ENCODE measurements at regions not wholly inside any gene's neighbourhood (a gene's known extent, or its start where the extent isn't known, plus 50 kb on each side); places are given as distances from the start of the nearest gene placed in this dataset.

- no peak for DNase-seq (ENCODE audit: extremely low spot score, unreplicated experiment)
- no peaks in the 10 kb centered on the region for H3K4me1 Mint-ChIP-seq (ENCODE audit: unreplicated experiment)
- H3K36me3 Mint-ChIP-seq = no peaks in the 10 kb centered on the region
- no peaks in the 10 kb centered on the region for H3K9me3 Mint-ChIP-seq
- no peak overlapping the region for H3K27ac Mint-ChIP-seq
- H3K4me3 Mint-ChIP-seq = no peak overlapping the region
- peaks cover 15% of the 10 kb centered on the region for H3K27me3 Mint-ChIP-seq
- no peak for TF ChIP-seq CTCF (conservative IDR thresholded peaks at IDR 0.05)
These were observed 66.1 kb upstream of the PPP1R26 start for GRCh38 chr9:135413461-135413860.

- Mint-ChIP-seq H3K36me3 (no peaks in the 10 kb centered on the region), H3K9me3 (no peaks in the 10 kb centered on the region), H3K27ac (no peak overlapping the region), H3K27me3 (peaks cover 13% of the 10 kb centered on the region), H3K4me3 (no peak overlapping the region), H3K4me1 (ENCODE audit: unreplicated experiment) (no peaks in the 10 kb centered on the region)
- DNase-seq (ENCODE audit: extremely low spot score, unreplicated experiment) = no peak
- no peak for TF ChIP-seq CTCF (conservative IDR thresholded peaks at IDR 0.05)
These were observed 65.3 kb upstream of the PPP1R26 start for GRCh38 chr9:135414293-135414692.

GRCh38 chr9:135415586-135415985 is 64.0 kb upstream of the PPP1R26 start:
- TF ChIP-seq CTCF (conservative IDR thresholded peaks at IDR 0.05) = no peak
- Mint-ChIP-seq H3K27me3 (peaks cover 10% of the 10 kb centered on the region), H3K4me3 (no peak overlapping the region), H3K9me3 (no peaks in the 10 kb centered on the region), H3K36me3 (no peaks in the 10 kb centered on the region), H3K4me1 (ENCODE audit: unreplicated experiment) (no peaks in the 10 kb centered on the region), H3K27ac (no peak overlapping the region)
- no peak for DNase-seq (ENCODE audit: extremely low spot score, unreplicated experiment)

GRCh38 chr9:135416664-135417290 is 62.8 kb upstream of the PPP1R26 start:
- Mint-ChIP-seq H3K27me3 (peaks cover 10% of the 10 kb centered on the region), H3K9me3 (no peaks in the 10 kb centered on the region), H3K36me3 (no peaks in the 10 kb centered on the region)

GRCh38 chr9:135418161-135418560 is 61.4 kb upstream of the PPP1R26 start:
- Mint-ChIP-seq H3K4me1 (ENCODE audit: unreplicated experiment) (no peaks in the 10 kb centered on the region), H3K36me3 (no peaks in the 10 kb centered on the region), H3K9me3 (no peaks in the 10 kb centered on the region), H3K27me3 (peaks cover 10% of the 10 kb centered on the region), H3K27ac (no peak overlapping the region), H3K4me3 (no peak overlapping the region)
- TF ChIP-seq CTCF (conservative IDR thresholded peaks at IDR 0.05) = no peak
- DNase-seq (ENCODE audit: extremely low spot score, unreplicated experiment) = no peak

More at GRCh38 chr9:135416664-135417290, 62.8 kb upstream of the PPP1R26 start:
- no peak overlapping the region for H3K4me3 Mint-ChIP-seq
- no peaks in the 10 kb centered on the region for H3K4me1 Mint-ChIP-seq (ENCODE audit: unreplicated experiment)
- H3K27ac Mint-ChIP-seq = no peak overlapping the region
- no peak for TF ChIP-seq CTCF (conservative IDR thresholded peaks at IDR 0.05)
- DNase-seq (ENCODE audit: extremely low spot score, unreplicated experiment) = no peak

GRCh38 chr9:135419106-135419505 is 60.5 kb upstream of the PPP1R26 start:
- no peak for TF ChIP-seq CTCF (conservative IDR thresholded peaks at IDR 0.05)
- no peak for DNase-seq (ENCODE audit: extremely low spot score, unreplicated experiment)
- H3K27me3 Mint-ChIP-seq = peaks cover 10% of the 10 kb centered on the region
- H3K27ac Mint-ChIP-seq = no peak overlapping the region
- H3K4me3 Mint-ChIP-seq = no peak overlapping the region
- H3K4me1 Mint-ChIP-seq (ENCODE audit: unreplicated experiment) = no peaks in the 10 kb centered on the region
- no peaks in the 10 kb centered on the region for H3K9me3 Mint-ChIP-seq
- no peaks in the 10 kb centered on the region for H3K36me3 Mint-ChIP-seq

All from type B pancreatic cell (in vitro differentiated cells).